ENCODE measurements at regions not wholly inside any gene's neighbourhood (a gene's known extent, or its start where the extent isn't known, plus 50 kb on each side); places are given as distances from the start of the nearest gene placed in this dataset.

- no peak for TF ChIP-seq POLR2A (IDR thresholded peaks at IDR 0.05; ENCODE audit: low read length)
- TF ChIP-seq GATA1 (IDR thresholded peaks at IDR 0.05; ENCODE audit: low read depth, low read length): no peak
These were observed 53.5 kb upstream of the DEK start for GRCh38 chr6:18317850-18318249.
